Mesenteric fat pad (tissue), 1 donor: ENCODE measurements at regions not wholly inside any gene's neighbourhood (a gene's known extent, or its start where the extent isn't known, plus 50 kb on each side); places are given as distances from the start of the nearest gene placed in this dataset.

Source experiments
- DNase-seq: peaks from one replicate; pipeline ENCODE4 v3.0.0-alpha.2; 2020; ENCODE audit warnings: low spot score
- donor health status: DM: yes; HTN: yes; CAD: no.

DNA sequence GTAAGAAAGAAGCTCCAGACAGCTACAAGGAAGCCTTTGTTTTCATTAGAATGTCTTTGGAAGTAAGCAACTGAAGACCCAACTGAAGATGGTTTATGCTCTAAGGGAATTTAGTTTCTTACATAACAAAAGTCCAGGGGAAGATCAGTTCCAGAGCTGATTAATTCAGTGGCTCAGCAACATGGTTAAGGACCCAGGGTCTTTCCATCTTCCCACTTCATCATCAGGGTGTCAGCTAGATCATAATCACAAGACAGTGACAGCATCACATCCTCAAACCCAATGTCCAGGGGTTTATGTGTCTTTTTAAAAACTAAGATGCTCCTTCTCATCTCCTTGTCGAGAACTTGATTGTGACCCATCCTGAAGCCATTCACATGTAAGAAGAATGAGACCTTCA, 119.7 kb upstream of the PRDM1 start:
- DNase-seq: no peak

DNA sequence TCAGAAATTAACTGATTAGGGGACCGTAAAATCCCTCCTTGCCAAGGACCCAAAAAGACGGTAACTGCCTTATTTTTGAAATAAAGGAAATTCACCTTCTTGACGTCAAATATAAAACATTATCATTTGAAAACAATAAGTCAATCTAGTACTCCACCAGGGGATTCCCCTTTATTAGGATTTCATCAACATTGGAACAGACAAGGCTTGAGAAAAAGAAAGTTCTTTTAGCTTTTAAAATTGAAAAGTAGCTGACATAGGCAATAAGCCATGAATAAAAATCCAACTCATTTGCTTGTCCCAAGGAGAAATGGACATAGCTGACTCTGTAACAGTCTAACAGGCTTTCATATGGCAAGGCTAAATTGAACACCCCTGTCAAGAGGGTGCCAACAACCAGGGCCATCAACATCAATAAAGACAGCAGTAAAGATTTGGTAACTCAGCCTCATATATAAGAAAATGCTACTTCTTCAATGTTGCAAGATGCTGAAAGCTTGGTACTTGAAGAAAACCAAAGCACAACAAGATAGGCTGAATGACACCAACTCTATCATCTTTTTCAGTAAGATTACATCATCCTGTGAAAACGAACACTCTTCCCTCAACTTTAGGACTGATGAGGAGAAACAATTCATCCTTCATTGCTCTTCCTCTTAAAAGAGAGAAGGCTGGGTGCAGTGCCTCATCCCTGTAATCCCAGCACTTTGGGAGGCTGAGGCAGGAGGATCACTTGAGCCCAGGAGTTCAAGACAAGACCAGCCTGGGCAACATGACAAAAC, 121.0 kb upstream of the PRDM1 start:
- DNase-seq: no peak

GRCh38 chr6:105954148-105954547, 132.0 kb upstream of the PRDM1 start:
- no peak for DNase-seq

DNA sequence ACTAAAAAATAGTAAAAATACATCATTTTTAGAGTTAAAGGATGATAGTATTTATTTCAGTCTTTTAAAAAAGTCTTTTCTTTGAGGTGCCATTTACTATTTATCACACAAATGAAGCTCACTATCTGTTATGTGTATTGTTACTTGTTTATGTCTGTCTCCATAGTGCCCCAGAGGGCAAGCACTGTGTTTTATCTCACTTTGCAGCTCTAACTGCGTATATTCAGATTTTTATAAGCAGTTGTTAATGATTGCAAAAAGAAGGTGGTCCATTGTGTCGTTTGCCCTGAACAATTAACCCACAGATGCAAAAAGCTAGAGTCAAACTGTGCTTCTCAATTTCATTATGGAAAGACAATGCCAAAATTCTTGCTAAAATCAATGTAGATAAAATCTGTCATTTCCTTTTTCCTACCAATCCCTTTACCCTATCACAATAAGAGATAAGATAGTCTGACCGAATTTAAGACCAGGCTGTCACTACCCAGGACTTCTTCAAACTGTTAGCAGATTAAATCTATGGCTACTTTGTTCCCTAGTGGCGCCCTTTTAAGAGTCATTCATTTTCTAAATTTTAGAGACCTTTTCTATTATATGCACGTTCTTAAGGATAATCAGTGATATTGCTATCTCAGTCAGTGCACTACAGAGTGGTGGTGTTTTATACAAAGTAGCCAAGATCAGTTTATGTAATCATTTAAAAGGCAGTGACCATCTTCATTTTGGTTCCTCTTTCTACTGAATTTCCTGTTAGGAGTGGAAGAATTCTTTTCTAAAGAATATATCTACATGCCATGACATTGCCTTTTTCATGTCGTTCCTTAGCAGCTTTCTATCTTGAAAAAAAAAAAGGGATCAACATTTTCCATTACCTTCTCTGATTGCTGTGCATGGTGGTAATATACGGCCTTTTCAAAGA, 133.1 kb upstream of the PRDM1 start:
- no peak for DNase-seq

DNA sequence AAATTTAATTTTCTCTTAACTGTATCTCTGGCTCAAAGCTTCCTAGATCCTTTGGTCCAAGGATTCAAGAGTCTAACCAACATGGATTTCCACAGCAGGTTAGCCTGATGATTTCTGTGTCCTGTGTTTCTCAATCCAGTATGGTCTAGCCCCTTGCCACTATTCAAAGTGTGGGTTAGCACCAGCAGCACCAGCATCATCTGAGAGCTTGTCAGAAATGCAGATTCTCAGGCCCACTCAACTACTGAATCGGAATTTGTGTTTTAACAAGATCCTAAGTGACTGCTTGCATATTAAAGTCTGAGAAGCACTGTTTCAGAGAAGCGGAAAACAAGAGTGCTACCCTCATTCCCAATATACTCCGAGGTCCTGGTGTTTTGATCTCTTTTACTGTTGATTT, 133.8 kb upstream of the PRDM1 start:
- DNase-seq: no peak

GRCh38 chr6:105951322-105951721, 134.8 kb upstream of the PRDM1 start:
- DNase-seq: no peak

DNA sequence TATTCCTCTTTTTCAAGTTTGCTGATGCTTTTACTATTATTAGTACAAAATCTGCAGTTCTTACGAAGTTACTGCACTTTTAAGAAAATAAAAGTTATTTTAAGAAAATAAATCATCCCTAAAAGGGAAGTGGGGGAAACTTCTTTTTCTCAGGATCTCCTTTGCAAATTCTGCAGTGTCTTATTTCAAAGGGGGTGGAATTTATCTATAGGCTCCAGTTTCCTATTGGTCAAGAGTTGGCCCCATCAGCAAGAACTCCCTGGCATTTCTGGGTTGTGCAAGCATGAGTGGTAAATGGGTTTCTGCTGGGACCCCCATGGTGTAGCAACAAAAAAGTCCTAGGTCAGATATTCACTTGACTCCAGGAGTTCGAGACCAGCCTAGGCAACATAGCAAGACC, 136.3 kb upstream of the PRDM1 start:
- no peak for DNase-seq

DNA sequence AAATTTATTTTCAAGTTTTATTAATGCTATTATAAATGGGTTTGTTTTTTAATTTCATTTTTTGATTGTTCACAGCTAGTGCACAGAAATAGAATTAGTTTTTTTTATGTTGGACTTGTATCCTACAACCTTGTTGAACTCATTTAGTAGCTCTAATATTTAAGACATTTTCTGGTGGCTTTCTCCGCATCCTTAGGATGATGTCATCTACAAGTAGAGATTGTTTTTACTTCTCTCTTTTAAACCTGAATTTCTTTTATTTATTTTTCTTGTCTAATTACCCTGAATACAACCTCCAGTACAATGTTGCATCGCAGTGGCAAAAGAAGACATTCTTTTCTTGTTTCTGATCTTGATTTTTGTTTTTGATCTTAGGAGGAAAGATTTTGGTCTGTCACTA, 142.6 kb upstream of the PRDM1 start:
- no peak for DNase-seq

- no peak for DNase-seq
Observed at GRCh38 chr6:105941621-105942412, 144.3 kb upstream of the PRDM1 start.

DNA sequence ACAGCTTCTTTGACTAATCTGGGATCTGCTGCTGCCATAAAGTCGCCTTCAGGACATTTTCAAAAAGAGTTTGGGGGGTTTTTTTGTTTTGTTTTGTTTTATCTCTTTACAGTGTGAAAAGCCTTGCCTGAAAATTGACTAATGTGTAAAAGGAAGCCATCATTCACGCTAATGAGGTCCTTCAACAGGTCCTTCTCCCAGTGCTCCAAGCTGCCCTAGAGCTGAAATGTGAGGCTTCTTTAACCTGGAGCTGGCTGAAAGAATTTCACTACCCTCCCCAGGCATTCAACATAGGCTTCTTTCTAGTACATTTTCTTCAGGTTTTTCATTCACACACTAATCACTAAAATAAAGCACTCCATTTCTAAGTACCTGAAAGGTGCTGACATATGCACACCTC, 145.1 kb upstream of the PRDM1 start:
- DNase-seq: no peak

DNA sequence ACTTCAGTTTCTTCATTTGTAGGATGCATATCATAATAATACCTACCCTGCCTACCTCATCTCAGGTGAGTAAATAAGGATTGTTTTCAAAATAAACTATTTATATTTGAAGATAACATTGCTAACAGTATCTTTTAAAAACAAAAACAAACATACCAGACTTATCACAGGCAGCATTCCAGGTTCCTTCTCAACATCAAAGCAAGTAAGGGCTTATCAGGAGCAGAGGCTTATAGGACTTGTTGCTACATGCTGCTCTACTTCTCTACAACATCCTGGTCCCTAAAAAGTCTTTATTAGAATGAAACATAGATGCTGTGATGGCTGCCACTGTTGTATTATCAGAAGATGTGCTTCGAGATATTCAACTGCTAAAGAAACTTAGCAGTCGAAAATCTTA, 149.2 kb upstream of the PRDM1 start:
- DNase-seq: no peak

DNA sequence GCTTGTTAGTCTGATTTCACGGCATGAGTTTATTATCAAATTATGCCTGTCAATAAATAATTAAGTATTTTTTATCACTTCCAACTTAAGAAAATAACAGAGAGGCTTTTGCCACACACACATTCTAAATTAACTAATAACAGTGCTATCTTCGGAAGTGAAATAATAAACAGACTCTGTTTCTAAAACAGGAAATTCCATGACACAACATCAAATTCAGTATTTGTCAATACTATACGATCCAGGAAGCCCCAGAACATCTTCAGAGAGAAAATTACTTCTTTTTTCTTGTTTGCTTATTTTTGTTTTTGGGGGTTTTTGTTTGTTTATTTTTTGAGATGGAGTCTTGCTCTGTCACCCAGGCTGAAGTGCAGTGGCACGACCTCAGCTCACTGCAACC, 150.7 kb upstream of the PRDM1 start:
- DNase-seq: no peak

GRCh38 chr6:105934708-105935107, 151.4 kb upstream of the PRDM1 start:
- no peak for DNase-seq

GRCh38 chr6:105932440-105932839, 153.7 kb upstream of the PRDM1 start:
- no peak for DNase-seq

DNA sequence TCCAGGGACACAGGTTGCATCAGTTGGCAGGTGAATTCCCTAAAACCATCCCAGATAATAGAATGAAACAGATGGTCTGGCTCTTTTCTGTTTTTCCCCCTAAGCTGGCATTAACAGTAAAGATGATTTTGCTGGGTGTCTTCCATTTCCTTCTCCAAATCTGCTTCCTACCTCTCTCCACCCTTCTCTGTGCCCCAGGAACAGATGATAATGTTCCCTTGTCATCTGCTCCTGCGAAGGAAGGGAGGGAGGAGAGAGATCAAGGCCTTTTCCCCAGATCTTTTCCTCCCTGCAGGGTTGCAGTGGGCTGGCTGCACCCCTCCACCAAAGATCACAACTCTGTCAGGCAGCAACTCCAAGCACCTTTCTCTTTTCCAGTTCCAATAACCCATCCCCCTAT, 156.5 kb upstream of the PRDM1 start:
- DNase-seq: no peak

GRCh38 chr6:105926318-105926717, 159.8 kb upstream of the PRDM1 start:
- no peak for DNase-seq

DNA sequence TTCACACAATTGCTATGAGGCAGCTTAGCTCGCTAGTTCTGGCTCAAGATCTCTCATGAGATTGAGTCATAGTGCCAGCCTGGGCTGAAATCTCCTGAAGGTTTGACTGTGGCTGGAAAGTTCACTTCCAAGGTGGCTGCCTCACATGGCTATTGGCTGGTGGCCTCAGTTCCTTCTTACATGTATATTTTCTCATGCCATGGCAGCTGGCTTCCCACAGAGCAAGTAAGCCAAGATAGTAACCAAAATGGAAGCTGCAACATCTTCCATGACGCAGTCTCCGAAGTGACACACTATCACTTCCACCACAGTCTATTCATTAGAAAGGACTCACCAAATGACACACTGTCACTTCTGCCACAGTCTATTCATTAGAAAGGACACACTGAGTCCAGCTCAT, 160.4 kb upstream of the PRDM1 start:
- DNase-seq: no peak

GRCh38 chr6:105921781-105922180, 164.4 kb upstream of the PRDM1 start:
- no peak for DNase-seq

GRCh38 chr6:105920071-105920470, 166.1 kb upstream of the PRDM1 start:
- no peak for DNase-seq

GRCh38 chr6:105917038-105917695, 169.0 kb upstream of the PRDM1 start:
- no peak for DNase-seq

- DNase-seq: no peak
Observed at GRCh38 chr6:105911106-105911629, 175.0 kb upstream of the PRDM1 start.
